PC-3 (cell line): ENCODE measurements at regions not wholly inside any gene's neighbourhood (a gene's known extent, or its start where the extent isn't known, plus 50 kb on each side); places are given as distances from the start of the nearest gene placed in this dataset.

Source experiments
- CTCF ChIP-seq: fragments of 300-600 bp; sonication (generic); conservative IDR thresholded peaks from 2 replicates; pipeline ENCODE4 v1.5.1; 2017; ENCODE audit warnings: antibody characterized with exemption, low read depth, mild to moderate bottlenecking, low read length
- EZH2 ChIP-seq: fragments of 300-600 bp; sonication (generic); IDR thresholded peaks from one replicate; pipeline ENCODE4 v1.6.1; 2017; ENCODE audit warnings: antibody characterized with exemption, mild to moderate bottlenecking, low read length; ENCODE audit not compliant: unreplicated experiment
- EZH2phosphoT487 ChIP-seq: fragments of 300-600 bp; sonication (generic); IDR thresholded peaks from 2 replicates; pipeline ENCODE4 v1.6.1; 2018; ENCODE audit warnings: mild to moderate bottlenecking, antibody characterized with exemption, low read length, borderline replicate concordance

DNA sequence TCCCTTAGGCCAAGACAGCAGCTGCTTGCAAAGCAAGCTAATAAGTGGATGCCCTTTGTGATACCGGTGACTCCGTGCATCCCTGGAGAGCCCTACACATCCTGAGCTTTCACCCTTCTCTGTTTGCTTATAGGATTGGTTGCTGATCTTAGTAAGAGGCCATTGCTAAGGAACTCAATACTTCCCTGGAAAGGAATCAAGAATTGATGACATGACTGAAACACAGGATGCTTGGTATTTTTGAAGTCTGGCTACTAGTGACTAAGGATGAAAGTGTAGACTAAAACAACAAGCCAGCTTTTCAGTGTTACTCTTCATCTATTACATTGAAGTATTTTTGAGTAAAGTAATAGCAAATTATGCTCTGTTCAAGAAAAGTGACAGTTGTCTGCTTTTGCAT, 123.0 kb upstream of the SERPINE2 start:
- no peak for TF ChIP-seq CTCF
- no peak for TF ChIP-seq EZH2phosphoT487
- TF ChIP-seq EZH2, result no peak
